Nephron (organoid): ENCODE measurements at regions not wholly inside any gene's neighbourhood (a gene's known extent, or its start where the extent isn't known, plus 50 kb on each side); places are given as distances from the start of the nearest gene placed in this dataset.
A peak's percentile ranks its signal among the peaks of the same experiment; 100 is the strongest.

ENCODE experiments used
- H3K27ac Mint-ChIP-seq, 3 experiments: 2 replicates each; pipeline ENCODE4 v1.8.0; 2020; ENCODE audit warnings: mixed read lengths in 3 of 3, mild to moderate bottlenecking in 2 of 3, moderate library complexity in 1 of 3
- H3K27me3 Mint-ChIP-seq: 2 replicates; pipeline ENCODE4 v1.8.0; 2021; ENCODE audit warnings: low read depth, mild to moderate bottlenecking, moderate library complexity, mixed read lengths
- H3K36me3 Mint-ChIP-seq: 2 replicates; pipeline ENCODE4 v1.8.0; 2020; ENCODE audit warnings: low read depth, mixed read lengths
- H3K4me1 Mint-ChIP-seq: 2 replicates; pipeline ENCODE4 v1.8.0; 2020; ENCODE audit warnings: mixed read lengths
- H3K4me3 Mint-ChIP-seq, 3 experiments: 2 replicates each; pipeline ENCODE4 v1.8.0; 2020; ENCODE audit warnings: mild to moderate bottlenecking in 3 of 3, mixed read lengths in 3 of 3, moderate library complexity in 2 of 3
- H3K9me3 Mint-ChIP-seq: 2 replicates; pipeline ENCODE4 v1.8.0; 2020; ENCODE audit warnings: mixed read lengths
- TF ChIP-seq, protein P1 (sequence below), 3 experiments: fragments of 200-600 bp; sonication (generic); IDR thresholded peaks; one replicate each; pipeline ENCODE4 v1.5.0; 2021; ENCODE audit warnings: antibody characterized with exemption in 3 of 3; ENCODE audit not compliant: unreplicated experiment in 3 of 3

DNA sequence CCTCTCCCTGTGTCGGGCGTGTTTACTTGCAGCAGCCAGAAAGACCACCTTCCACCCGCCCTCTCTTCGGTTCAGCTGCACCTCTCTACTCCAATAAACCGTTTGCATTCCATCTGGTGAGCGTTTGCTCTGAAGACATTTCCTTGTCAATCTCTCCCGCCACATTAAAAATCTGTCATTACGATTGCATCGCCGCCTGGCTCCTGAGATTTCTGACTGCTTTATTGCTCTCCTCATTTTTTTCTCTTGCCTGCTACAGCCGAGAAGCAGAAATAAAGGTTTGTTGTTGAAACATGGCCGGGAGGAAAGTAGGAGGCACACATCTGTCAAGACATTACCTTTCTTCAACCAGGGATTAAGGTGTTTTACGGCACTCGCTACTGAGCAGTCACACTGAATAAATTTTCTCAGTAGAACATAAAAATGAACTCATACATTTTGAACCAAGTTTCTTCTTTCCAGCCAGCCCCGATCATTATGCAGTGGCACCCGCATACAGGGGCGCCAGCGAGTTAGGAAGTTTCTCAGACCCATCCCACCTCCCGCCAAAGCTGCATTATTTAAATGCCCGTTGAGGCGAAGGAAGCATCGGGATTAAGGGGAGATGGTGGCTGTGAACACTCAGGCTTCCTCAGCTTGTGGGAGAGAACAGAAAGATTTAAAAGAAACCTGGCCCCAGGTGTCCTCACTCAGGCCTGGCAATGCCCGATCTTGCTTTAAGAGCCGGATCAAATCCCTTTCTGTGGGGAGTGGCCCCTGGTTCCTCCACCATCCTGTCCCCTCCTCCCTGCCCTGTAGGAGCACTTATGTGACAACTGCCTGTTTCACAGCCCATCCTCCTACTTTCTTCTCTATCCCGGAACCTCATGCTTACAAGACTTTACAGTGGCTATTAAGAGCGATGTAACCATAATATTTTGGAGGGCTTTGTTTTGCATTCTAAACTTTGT, 1108.9 kb downstream of the BCL11B start:
- H3K27me3 Mint-ChIP-seq = peaks cover 53% of the 10 kb centered on the region
- TF ChIP-seq, protein P1, sequence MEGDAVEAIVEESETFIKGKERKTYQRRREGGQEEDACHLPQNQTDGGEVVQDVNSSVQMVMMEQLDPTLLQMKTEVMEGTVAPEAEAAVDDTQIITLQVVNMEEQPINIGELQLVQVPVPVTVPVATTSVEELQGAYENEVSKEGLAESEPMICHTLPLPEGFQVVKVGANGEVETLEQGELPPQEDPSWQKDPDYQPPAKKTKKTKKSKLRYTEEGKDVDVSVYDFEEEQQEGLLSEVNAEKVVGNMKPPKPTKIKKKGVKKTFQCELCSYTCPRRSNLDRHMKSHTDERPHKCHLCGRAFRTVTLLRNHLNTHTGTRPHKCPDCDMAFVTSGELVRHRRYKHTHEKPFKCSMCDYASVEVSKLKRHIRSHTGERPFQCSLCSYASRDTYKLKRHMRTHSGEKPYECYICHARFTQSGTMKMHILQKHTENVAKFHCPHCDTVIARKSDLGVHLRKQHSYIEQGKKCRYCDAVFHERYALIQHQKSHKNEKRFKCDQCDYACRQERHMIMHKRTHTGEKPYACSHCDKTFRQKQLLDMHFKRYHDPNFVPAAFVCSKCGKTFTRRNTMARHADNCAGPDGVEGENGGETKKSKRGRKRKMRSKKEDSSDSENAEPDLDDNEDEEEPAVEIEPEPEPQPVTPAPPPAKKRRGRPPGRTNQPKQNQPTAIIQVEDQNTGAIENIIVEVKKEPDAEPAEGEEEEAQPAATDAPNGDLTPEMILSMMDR (IDR thresholded peaks at IDR 0.05; ENCODE audit: unreplicated experiment in 3 of 3) = no peak
- peaks cover 2% of the 10 kb centered on the region for H3K9me3 Mint-ChIP-seq
- peak overlapping the region in 1 of 3 experiments; percentile 10 for H3K4me3 Mint-ChIP-seq
- H3K27ac Mint-ChIP-seq = no peak overlapping the region
- H3K4me1 Mint-ChIP-seq = peaks cover 12% of the 10 kb centered on the region
- H3K36me3 Mint-ChIP-seq = no peaks in the 10 kb centered on the region

DNA sequence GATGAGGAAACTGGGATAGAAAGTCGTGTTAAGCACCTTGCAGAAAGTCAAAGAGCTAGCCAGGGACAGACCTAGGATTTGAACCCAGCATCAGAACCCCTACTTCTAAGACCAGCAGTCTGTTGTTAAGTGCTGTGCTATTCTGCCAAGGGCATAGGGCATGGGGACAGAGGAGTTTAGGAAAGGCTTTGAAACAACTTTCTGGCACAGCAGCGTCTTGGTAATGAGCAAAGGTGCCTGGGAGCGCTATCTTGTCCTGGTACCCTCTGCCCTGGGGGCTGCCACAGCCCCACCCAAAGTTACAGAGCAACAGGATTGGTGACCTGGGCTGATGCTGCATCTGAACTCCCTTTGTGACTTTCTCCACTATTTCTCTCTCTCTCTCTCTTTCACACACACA, 1108.1 kb downstream of the BCL11B start:
- H3K4me3 Mint-ChIP-seq = no peak overlapping the region
- H3K36me3 Mint-ChIP-seq = no peaks in the 10 kb centered on the region
- TF ChIP-seq, protein P1 (IDR thresholded peaks at IDR 0.05; ENCODE audit: unreplicated experiment in 3 of 3) = no peak

DNA sequence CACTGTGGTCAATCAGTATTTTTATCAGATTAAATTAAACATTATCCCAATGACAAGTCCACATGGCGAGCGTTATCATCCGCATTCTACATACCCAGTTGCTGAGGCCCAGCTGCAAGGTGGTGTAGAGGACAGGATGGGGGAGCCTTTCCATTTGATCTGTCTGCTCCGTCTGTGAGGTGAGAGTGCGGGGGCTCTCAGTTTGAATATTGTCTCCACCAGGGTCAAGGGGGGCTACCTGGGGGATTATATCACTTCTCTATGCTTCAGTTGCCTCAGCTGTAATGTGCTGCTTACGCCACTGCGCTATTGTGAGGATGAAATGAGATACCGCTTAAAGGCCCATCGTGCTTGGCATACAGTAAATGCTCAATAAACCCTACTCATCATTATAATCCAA, 1106.0 kb downstream of the BCL11B start:
- TF ChIP-seq, protein P1 (IDR thresholded peaks at IDR 0.05; ENCODE audit: unreplicated experiment in 3 of 3) = no peak
- no peaks in the 10 kb centered on the region for H3K36me3 Mint-ChIP-seq
- H3K9me3 Mint-ChIP-seq = peaks cover 2% of the 10 kb centered on the region
- H3K27me3 Mint-ChIP-seq = peaks cover 64% of the 10 kb centered on the region
- H3K4me3 Mint-ChIP-seq = no peak overlapping the region
- no peak overlapping the region for H3K27ac Mint-ChIP-seq
- H3K4me1 Mint-ChIP-seq = peaks cover 16% of the 10 kb centered on the region

More for the DNA sequence above, 1108.1 kb downstream of the BCL11B start:
- Mint-ChIP-seq H3K27ac (no peak overlapping the region), H3K4me1 (peaks cover 12% of the 10 kb centered on the region), H3K9me3 (peaks cover 2% of the 10 kb centered on the region), H3K27me3 (peaks cover 56% of the 10 kb centered on the region)

DNA sequence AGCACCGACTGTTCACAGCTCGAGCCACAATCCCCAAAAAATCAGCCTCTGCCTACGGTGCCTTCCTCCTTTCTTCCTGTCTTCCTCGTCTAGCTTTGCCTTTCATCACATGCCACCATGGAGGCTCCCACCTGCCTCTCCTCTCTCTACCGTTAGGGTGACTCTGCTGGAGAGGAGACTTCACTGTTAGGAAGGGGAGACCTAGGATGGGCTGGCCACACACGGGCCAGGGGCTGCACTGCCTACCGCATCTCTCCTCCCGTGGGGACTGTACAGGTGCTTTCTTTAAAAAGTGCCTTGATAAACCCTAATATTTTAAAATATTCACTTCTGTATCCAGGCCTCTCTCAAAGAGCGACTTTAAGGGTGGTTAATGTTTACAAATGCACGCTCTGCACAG, 1104.7 kb downstream of the BCL11B start:
- Mint-ChIP-seq H3K4me3 (no peak overlapping the region), H3K27me3 (peaks cover 52% of the 10 kb centered on the region), H3K9me3 (peaks cover 2% of the 10 kb centered on the region), H3K36me3 (no peaks in the 10 kb centered on the region), H3K4me1 (peaks cover 16% of the 10 kb centered on the region), H3K27ac (no peak overlapping the region)
- TF ChIP-seq, protein P1 (IDR thresholded peaks at IDR 0.05; ENCODE audit: unreplicated experiment in 3 of 3) = no peak

DNA sequence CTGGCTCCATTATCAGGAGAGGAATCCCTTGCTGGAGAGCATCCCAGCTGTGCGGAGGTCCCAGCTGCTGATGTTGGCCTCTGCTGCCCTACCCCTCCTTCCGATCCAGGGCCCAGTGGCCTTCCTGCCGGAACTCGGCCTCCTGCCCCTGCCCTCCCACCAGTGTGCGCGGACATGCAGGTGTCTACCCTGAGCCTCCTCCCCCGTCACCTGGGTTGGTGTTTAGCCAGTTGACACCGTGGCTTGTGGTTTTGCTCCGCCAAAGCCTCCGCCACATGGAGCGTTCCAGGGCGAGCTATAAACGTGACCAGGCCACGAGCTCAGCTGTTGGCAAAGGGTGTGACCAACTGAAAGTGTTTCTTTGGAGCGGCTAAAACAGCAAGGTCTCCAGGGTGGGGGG, 1104.3 kb downstream of the BCL11B start:
- Mint-ChIP-seq H3K4me1 (peaks cover 15% of the 10 kb centered on the region), H3K27me3 (peaks cover 49% of the 10 kb centered on the region), H3K27ac (no peak overlapping the region), H3K9me3 (peaks cover 2% of the 10 kb centered on the region), H3K36me3 (no peaks in the 10 kb centered on the region), H3K4me3 (no peak overlapping the region)
- TF ChIP-seq, protein P1 (IDR thresholded peaks at IDR 0.05; ENCODE audit: unreplicated experiment in 3 of 3) = no peak
